ENCODE measurements at regions not wholly inside any gene's neighbourhood (a gene's known extent, or its start where the extent isn't known, plus 50 kb on each side); places are given as distances from the start of the nearest gene placed in this dataset.

DNA sequence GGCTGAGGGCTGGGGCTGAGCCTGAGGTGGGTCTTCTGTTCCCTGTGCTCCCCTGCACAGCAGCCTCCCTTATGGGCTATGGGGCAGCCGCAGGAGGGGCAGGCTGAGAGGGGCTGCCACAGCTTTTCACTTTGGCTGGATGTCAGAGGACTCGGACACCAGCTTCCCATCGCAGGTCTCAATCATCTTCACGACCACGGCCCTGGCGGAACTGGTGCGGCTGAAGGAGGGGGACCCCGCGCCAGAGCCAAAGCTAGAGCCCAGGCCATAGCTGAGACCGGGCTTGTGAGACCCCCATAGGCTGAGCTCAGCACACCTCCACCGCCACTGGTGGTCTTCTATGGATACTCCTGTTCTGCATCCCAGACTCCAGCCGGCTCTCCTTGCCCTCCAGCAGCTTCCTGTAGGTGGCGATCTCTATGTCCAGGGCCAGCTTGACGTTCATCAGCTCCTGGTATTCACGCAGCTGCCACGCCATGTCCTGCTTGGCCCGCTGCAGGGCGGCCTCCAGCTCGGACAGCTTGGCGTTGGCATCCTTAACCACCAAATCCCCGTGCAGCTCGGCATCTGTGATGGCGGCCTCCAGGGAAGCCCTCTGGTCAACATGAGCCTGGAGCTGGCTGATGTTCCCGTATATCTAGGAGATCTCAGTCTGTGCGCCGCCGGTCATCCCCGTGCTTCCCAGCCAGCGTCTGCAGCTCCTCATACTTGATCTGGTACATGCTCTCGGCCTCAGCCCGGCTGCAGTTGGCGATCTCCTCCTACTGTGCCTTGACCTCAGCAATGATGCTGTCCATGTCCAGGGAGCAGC lies 181.7 kb upstream of the SYNPR start:
- H3K9ac ChIP-seq (ENCODE audit: low read length), result no peak overlapping the region
- no peaks in the 10 kb centered on the region for H3K36me3 ChIP-seq (replicated peaks in 1 of 2; ENCODE audit: control extremely low read depth in 1 of 2, control insufficient read depth in 1 of 2, extremely low read depth in 1 of 2, insufficient read depth in 2 of 2, low read length in 1 of 2)
- no peak for TF ChIP-seq EZH2 (IDR thresholded peaks at IDR 0.05; ENCODE audit: borderline replicate concordance, insufficient read depth, low read depth, low read length, poor library complexity, severe bottlenecking)
- TF ChIP-seq, protein P1, sequence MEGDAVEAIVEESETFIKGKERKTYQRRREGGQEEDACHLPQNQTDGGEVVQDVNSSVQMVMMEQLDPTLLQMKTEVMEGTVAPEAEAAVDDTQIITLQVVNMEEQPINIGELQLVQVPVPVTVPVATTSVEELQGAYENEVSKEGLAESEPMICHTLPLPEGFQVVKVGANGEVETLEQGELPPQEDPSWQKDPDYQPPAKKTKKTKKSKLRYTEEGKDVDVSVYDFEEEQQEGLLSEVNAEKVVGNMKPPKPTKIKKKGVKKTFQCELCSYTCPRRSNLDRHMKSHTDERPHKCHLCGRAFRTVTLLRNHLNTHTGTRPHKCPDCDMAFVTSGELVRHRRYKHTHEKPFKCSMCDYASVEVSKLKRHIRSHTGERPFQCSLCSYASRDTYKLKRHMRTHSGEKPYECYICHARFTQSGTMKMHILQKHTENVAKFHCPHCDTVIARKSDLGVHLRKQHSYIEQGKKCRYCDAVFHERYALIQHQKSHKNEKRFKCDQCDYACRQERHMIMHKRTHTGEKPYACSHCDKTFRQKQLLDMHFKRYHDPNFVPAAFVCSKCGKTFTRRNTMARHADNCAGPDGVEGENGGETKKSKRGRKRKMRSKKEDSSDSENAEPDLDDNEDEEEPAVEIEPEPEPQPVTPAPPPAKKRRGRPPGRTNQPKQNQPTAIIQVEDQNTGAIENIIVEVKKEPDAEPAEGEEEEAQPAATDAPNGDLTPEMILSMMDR (IDR thresholded peaks at IDR 0.05), result no peak
- WGBS (ENCODE audit: insufficient coverage), result 95% methylated on average over 32 of the region's 32 CpGs
- H3K4me1 Mint-ChIP-seq, result no peaks in the 10 kb centered on the region
- no peak overlapping the region for H3K4me3 ChIP-seq (ENCODE audit: control extremely low read depth in 1 of 5, extremely low read depth in 1 of 5, insufficient read depth in 1 of 5, low read depth in 2 of 5, low read length in 4 of 5)
- no peaks in the 10 kb centered on the region for H3K27me3 ChIP-seq (replicated peaks in 1 of 4; ENCODE audit: control extremely low read depth in 1 of 4, control insufficient read depth in 3 of 4, insufficient read depth in 4 of 4, low read length in 3 of 4)
- H3K9me3 Mint-ChIP-seq (ENCODE audit: insufficient read depth), result no peaks in the 10 kb centered on the region
- H3K27ac ChIP-seq (ENCODE audit: low read length in 2 of 2), result no peak overlapping the region
- H3K4me2 ChIP-seq (replicated peaks; ENCODE audit: low read depth, low read length, poor library complexity, severe bottlenecking), result no peak overlapping the region
- H3K9me3 ChIP-seq (ENCODE audit: control extremely low read depth in 1 of 3, control insufficient read depth in 2 of 3, insufficient read depth in 1 of 3, low read length in 2 of 3), result peaks cover 0 to 11% (median 0%) of the 10 kb centered on the region in 3 donors
- no peak for ATAC-seq (ENCODE audit: low read depth)
- no peaks in the 10 kb centered on the region for H4K20me1 ChIP-seq (ENCODE audit: control insufficient read depth, insufficient read depth, low read length, poor library complexity, severe bottlenecking)
- intact Hi-C loops (cut with micrococcal nuclease), result no loop called here
- no peak overlapping the region for H3K27ac Mint-ChIP-seq
- ChIA-PET POLR2A (no interaction called here), CTCF (no interaction called here)
- H3K4me1 ChIP-seq (ENCODE audit: control insufficient read depth in 2 of 2, insufficient read depth in 2 of 2, low read length in 2 of 2), result no peaks in the 10 kb centered on the region
- no peak overlapping the region for H2AFZ ChIP-seq (ENCODE audit: insufficient read depth, low read depth, low read length, poor library complexity, severe bottlenecking)
- no peak overlapping the region for H3K4me3 Mint-ChIP-seq
- no peak for DNase-seq
- H3K79me2 ChIP-seq (ENCODE audit: control insufficient read depth, insufficient read depth, low read length), result no peaks in the 10 kb centered on the region
- H3K27me3 Mint-ChIP-seq, result no peaks in the 10 kb centered on the region

DNA sequence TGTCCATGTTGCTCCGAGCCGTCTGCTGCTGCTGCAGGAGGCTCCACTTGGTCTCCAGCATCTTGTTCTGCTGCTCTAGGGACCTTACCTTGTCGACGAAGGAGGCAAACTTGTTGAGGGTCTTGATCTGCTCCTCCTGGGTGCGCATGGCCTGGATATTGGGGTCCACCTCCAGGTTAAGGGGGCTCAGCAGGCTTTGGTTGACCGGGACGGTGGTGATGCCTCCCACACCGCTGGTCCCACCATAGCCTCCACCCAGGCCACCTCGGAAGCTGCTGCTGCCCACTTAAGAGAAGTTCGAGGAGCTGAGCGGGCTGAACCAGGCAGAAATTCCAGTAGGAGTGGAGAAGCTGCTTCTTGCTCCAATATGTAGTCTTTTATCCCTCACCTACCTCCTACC lies 180.7 kb upstream of the SYNPR start:
- ChIA-PET POLR2A (no interaction called here), CTCF (no interaction called here)
- WGBS (ENCODE audit: insufficient coverage), result 90% methylated on average over 11 of the region's 11 CpGs
- ATAC-seq (ENCODE audit: low read depth) (no peak), DNase-seq (no peak)
- intact Hi-C loops (cut with micrococcal nuclease), result no loop called here
- Histone ChIP-seq H3K27ac (ENCODE audit: low read length in 2 of 2) (no peak overlapping the region), H3K9ac (ENCODE audit: low read length) (no peak overlapping the region), H2AFZ (ENCODE audit: insufficient read depth, low read depth, low read length, poor library complexity, severe bottlenecking) (no peak overlapping the region), H3K4me1 (ENCODE audit: control insufficient read depth in 2 of 2, insufficient read depth in 2 of 2, low read length in 2 of 2) (no peaks in the 10 kb centered on the region), H3K4me3 (ENCODE audit: control extremely low read depth in 1 of 5, extremely low read depth in 1 of 5, insufficient read depth in 1 of 5, low read depth in 2 of 5, low read length in 4 of 5) (no peak overlapping the region), H3K36me3 (replicated peaks in 1 of 2; ENCODE audit: control extremely low read depth in 1 of 2, control insufficient read depth in 1 of 2, extremely low read depth in 1 of 2, insufficient read depth in 2 of 2, low read length in 1 of 2) (no peaks in the 10 kb centered on the region), H3K4me2 (replicated peaks; ENCODE audit: low read depth, low read length, poor library complexity, severe bottlenecking) (no peak overlapping the region), H3K27me3 (replicated peaks in 1 of 4; ENCODE audit: control extremely low read depth in 1 of 4, control insufficient read depth in 3 of 4, insufficient read depth in 4 of 4, low read length in 3 of 4) (no peaks in the 10 kb centered on the region), H4K20me1 (ENCODE audit: control insufficient read depth, insufficient read depth, low read length, poor library complexity, severe bottlenecking) (no peaks in the 10 kb centered on the region), H3K79me2 (ENCODE audit: control insufficient read depth, insufficient read depth, low read length) (no peaks in the 10 kb centered on the region), H3K9me3 (ENCODE audit: control extremely low read depth in 1 of 3, control insufficient read depth in 2 of 3, insufficient read depth in 1 of 3, low read length in 2 of 3) (peaks cover 0 to 11% (median 0%) of the 10 kb centered on the region in 3 donors)
- Mint-ChIP-seq H3K9me3 (ENCODE audit: insufficient read depth) (no peaks in the 10 kb centered on the region), H3K27ac (no peak overlapping the region), H3K27me3 (no peaks in the 10 kb centered on the region), H3K4me3 (no peak overlapping the region), H3K4me1 (no peaks in the 10 kb centered on the region)
- no peak for TF ChIP-seq EZH2 (IDR thresholded peaks at IDR 0.05; ENCODE audit: borderline replicate concordance, insufficient read depth, low read depth, low read length, poor library complexity, severe bottlenecking)
- TF ChIP-seq, protein P1 (IDR thresholded peaks at IDR 0.05), result no peak
